OCI-LY3 (cell line): ENCODE measurements at regions not wholly inside any gene's neighbourhood (a gene's known extent, or its start where the extent isn't known, plus 50 kb on each side); places are given as distances from the start of the nearest gene placed in this dataset.
A peak's percentile ranks its signal among the peaks of the same experiment; 100 is the strongest.
"Not testable (repeated sequence)": the region's sequence is repeated elsewhere in the genome, so short reads cannot be mapped to it uniquely, and the experiment has no call there.

ENCODE experiments used
- H2AFZ ChIP-seq: fragments of 200-600, 300-600 bp; shearing (Covaris generic); 2 replicates; pipeline ENCODE4 v1.6.0; 2014; ENCODE audit warnings: antibody characterized with exemption, low read depth, low read length
- H3K27ac ChIP-seq: fragments of 200-600, 300-600 bp; sonication (generic); 2 replicates; pipeline ENCODE4 v1.5.1; 2014; ENCODE audit warnings: mild to moderate bottlenecking, low read length, moderate library complexity, mixed read lengths
- H3K27me3 ChIP-seq: fragments of 200-600, 300-600 bp; sonication (generic); 2 replicates; pipeline ENCODE4 v1.6.1; 2014; ENCODE audit warnings: low read depth, low read length, mixed read lengths
- H3K36me3 ChIP-seq: fragments of 200-600, 300-600 bp; sonication (generic); replicated peaks from 2 replicates; pipeline ENCODE3; 2014; ENCODE audit warnings: low read depth, low read length, mixed read lengths
- H3K4me1 ChIP-seq: fragments of 300-600, 200-600 bp; sonication (generic); 2 replicates; pipeline ENCODE4 v1.6.1; 2014; ENCODE audit warnings: low read length, mixed read lengths
- H3K4me2 ChIP-seq: fragments of 200-600, 300-600 bp; sonication (generic); 2 replicates; pipeline ENCODE4 v1.6.1; 2014; ENCODE audit warnings: low read length, mixed read lengths
- H3K4me3 ChIP-seq: fragments of 300-600, 200-600 bp; sonication (generic); 2 replicates; pipeline ENCODE4 v1.5.1; 2014; ENCODE audit warnings: antibody characterized with exemption, mild to moderate bottlenecking, low read length, moderate library complexity
- H3K79me2 ChIP-seq: fragments of 300-600, 200-600 bp; shearing (Covaris generic); 2 replicates; pipeline ENCODE4 v1.6.1; 2014; ENCODE audit warnings: mild to moderate bottlenecking, low read length, mixed read lengths
- H3K9ac ChIP-seq: fragments of 300-600, 200-600 bp; shearing (Covaris generic); 2 replicates; pipeline ENCODE4 v1.6.0; 2014; ENCODE audit warnings: mild to moderate bottlenecking, low read length, moderate library complexity
- H3K9me3 ChIP-seq: fragments of 200-600, 300-600 bp; shearing (Covaris generic); 2 replicates; pipeline ENCODE4 v1.6.1; 2014; ENCODE audit warnings: low read length, mixed read lengths; ENCODE audit not compliant: insufficient read depth
- H4K20me1 ChIP-seq: fragments of 200-600, 300-600 bp; sonication (generic); 2 replicates; pipeline ENCODE4 v1.6.1; 2016; ENCODE audit warnings: low read length, mixed read lengths; ENCODE audit not compliant: insufficient read depth

DNA sequence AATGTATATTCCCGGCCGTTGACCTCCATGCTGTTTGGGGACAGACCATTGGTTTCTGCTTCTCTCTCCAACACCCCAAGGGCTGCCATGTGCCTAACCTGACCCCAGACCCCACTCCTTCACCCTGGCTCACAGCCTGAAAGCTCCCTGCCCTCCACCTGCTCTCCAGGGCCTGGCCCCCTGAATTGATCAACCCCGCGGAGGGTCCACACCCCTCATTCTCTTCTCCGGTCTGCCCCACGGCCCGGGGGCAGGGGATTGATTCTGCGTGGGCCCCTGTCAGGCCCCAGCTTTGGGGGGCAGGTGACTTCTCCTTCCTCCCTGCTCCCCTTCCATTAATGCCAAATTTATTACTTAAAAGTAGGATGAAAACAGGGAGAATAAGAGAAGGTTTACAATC lies 113.3 kb downstream of the CRLF3 start:
- not testable (repeated sequence) for H3K36me3 ChIP-seq, H3K27ac ChIP-seq, H3K9ac ChIP-seq, H3K9me3 ChIP-seq, H3K4me1 ChIP-seq, H2AFZ ChIP-seq, H3K27me3 ChIP-seq
- Histone ChIP-seq H3K4me3 (peak overlapping the region; percentile 91; the same call in 1 of the 2 replicates), H3K4me2 (peak overlapping the region; percentile 76; the same call in 1 of the 2 replicates), H4K20me1 (peaks cover 32% of the 10 kb centered on the region), H3K79me2 (peaks cover 58% of the 10 kb centered on the region)

DNA sequence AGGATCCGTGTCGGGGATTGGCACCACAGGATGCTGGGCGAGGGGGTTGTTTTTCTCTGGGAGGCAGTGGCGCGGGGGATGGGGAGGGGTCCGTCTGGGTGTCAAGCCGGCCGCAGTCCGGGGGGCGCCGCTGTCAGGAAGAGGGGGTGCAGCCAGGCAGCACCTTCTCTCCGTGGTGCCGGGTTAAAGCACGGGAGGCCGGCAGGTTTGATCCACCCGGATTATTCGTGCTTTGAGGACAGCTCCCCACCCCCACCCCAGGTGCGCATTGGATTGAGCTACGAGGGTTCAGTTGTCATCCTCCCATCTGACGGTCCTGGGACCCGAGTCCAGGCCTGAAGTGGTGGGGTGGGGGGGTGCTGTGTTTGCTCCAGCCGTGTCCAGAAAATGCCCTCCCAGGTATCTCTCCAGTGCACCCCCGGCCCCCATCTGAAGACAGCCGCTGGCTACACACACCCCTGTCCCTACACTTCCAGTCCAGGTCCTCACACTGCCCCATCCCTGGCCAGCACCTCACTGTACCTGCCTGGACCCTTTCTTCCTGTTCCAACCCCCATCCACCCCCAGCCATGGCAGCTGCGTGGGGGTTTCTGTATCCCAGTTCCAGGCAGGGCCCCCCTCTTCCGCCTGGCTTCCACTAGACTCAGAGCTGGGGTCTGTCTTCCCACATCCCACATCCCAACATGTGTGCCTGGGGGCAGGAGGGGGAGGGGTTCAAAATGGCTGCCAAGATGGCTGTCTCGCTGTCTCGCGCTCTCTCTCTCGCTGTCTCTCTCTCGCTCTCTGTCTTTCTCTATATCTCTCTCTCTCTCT lies 114.0 kb downstream of the CRLF3 start:
- not testable (repeated sequence) for H3K9me3 ChIP-seq, H3K27me3 ChIP-seq, H3K36me3 ChIP-seq, H2AFZ ChIP-seq, H3K4me1 ChIP-seq, H3K27ac ChIP-seq
- H3K4me3 ChIP-seq = peak overlapping the region; percentile 91
- H4K20me1 ChIP-seq = peaks cover 32% of the 10 kb centered on the region
- peak overlapping the region; percentile 76 for H3K4me2 ChIP-seq
- peak overlapping the region; percentile 78 for H3K9ac ChIP-seq
- peaks cover 58% of the 10 kb centered on the region for H3K79me2 ChIP-seq

DNA sequence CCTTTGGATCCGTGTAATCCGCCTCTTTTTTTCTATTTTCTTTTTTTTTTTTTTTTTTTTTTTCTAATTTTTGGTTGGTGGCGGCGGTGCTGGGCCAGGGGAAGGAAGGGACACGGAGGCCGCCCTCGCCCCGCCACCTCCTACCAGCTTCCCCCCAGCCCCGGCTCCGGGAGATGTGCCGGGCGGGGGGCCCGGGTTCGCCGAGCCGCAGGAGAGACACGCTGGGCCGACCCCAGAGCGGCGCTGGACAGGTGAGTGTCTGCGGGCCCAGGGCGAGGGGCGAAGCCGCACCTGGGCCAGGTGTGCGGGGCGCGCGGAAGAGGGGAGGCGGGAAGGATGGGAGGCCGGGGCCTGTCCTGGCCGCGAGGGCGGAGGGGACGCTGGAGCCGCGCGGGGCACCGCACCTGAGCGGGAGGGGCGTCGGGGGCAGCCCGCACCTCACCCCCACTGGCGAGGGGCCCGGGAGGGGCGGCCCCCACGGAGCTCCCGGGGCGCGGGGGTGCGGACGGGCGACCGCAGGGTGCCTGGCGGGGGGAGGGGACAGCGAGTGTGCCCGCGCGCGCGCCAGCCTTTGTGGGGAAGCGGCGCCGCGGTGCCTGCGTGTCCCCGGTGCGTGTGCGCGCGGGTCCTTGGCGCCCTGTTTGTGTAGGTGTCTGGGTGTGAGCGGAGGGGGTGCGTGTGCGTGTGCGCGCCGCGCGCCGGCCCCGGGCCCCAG lies 114.8 kb downstream of the CRLF3 start:
- Histone ChIP-seq H3K27ac (0 out of 2 replicates have a peak overlapping the region, but pooled peaks have one; percentile 0), H4K20me1 (peaks cover 26% of the 10 kb centered on the region), H3K79me2 (peaks cover 51% of the 10 kb centered on the region), H3K9ac (peak overlapping the region; percentile 78), H3K4me2 (peak overlapping the region; percentile 76), H3K4me3 (peak overlapping the region; percentile 91)
- not testable (repeated sequence) for H3K9me3 ChIP-seq, H3K36me3 ChIP-seq, H3K4me1 ChIP-seq, H3K27me3 ChIP-seq, H2AFZ ChIP-seq

DNA sequence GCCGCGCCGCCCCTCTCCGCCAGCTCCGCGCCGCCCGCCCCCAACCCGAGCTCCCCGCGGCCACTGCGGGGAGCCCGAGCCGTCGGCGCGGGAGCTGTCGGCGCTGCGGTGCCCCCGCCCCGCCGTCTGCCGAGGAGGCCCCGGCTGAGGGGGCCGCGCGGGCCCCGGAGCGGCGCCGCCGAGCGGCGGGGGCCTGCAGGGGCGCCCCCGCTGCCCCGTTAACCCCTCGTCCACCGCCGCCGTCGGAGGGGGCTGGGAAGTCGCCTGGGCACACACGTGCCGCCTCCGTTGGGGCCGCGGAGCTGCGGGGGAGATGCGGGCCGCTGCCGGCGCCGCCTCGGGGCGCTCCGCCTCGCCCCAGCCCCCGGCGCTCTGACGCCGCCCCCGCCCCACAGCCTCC lies 115.4 kb downstream of the CRLF3 start:
- H3K36me3 ChIP-seq, H3K27ac ChIP-seq, H3K4me1 ChIP-seq, H2AFZ ChIP-seq, H3K27me3 ChIP-seq, H3K9me3 ChIP-seq: not testable (repeated sequence)
- Histone ChIP-seq H3K4me3 (peak overlapping the region; percentile 91), H4K20me1 (peaks cover 22% of the 10 kb centered on the region), H3K4me2 (peak overlapping the region; percentile 76; the same call in 1 of the 2 replicates), H3K9ac (peak overlapping the region; percentile 87), H3K79me2 (peaks cover 45% of the 10 kb centered on the region)

DNA sequence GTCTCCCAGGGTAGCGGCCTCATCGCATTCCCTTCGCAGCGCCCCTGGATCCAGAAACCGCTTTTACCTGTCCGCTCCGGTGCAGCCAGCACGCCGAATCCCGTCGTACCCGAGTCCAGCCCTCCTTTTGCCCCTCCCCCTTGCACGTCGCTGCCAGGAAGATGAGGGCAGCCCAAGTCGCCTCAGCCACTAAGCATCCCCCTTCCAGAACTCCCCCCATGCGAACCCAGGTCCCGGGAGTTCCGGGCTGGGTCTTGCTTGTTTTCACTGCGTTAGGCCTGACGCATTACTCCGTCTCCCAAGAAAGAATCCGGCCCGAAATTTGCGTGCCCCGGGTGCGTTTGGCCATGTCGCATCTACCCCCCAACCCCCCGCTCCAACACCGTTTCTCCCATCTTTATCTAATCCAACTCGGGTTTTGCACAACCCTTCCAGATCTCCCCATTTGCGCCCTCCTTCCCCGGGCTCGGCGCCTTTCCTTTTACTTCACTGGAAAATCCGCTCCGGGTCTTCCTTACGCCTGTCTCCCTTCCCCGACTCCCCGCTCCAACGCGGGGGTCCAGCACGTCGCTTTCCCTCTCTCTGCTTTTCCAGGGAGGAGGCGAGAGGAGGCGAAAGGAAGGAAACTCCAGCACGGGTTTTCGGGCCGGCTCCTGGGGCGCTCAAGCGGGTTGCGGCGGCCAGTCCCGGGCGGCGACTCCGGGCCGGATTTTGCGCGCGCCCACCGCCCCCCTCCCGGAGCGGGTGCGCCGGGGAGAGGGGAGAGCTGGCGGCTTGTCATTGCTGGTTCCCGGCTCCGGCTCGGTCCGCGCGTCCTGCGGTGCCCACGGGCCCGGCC lies 116.0 kb downstream of the CRLF3 start:
- not testable (repeated sequence) for H3K4me1 ChIP-seq, H3K27me3 ChIP-seq, H3K36me3 ChIP-seq, H3K9me3 ChIP-seq
- H2AFZ ChIP-seq = peak overlapping the region; percentile 81
- H3K79me2 ChIP-seq = peaks cover 40% of the 10 kb centered on the region
- H3K9ac ChIP-seq = peak overlapping the region; percentile 87
- H3K27ac ChIP-seq = peak overlapping the region; percentile 59
- H4K20me1 ChIP-seq = peaks cover 18% of the 10 kb centered on the region
- H3K4me3 ChIP-seq = peak overlapping the region; percentile 91
- H3K4me2 ChIP-seq = peak overlapping the region; percentile 87

DNA sequence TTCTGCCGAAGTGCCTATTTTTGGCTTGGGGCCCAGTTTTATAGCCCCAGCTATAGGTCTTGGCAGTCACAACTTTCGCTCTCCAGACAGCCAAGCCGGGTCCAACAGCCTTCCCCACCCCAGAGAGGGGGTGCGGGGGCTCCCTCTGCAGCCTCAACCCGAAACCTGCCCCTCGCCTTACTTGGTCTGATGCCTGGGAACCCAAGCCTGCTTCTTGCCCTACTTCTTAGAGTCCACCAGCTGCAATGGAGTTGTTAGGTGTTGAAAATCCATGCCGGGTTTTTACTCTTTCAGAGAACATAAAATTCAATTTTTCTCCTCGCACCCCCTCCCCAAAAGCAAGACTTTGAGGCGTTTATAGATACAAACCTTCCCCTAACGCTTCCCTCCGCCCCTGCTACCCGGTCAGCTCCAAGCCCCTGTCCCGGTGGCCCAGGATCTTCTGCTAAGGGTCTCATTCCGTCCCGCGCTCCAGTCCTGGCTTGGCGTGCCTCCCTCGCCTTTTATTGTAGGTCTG lies 116.7 kb downstream of the CRLF3 start:
- not testable (repeated sequence) for H3K36me3 ChIP-seq, H3K9me3 ChIP-seq, H3K27me3 ChIP-seq, H3K4me1 ChIP-seq
- H3K79me2 ChIP-seq = peaks cover 33% of the 10 kb centered on the region
- H2AFZ ChIP-seq = peak overlapping the region; percentile 81
- H3K4me3 ChIP-seq = peak overlapping the region; percentile 91
- peaks cover 14% of the 10 kb centered on the region for H4K20me1 ChIP-seq
- peak overlapping the region; percentile 87 for H3K9ac ChIP-seq
- peak overlapping the region; percentile 87 for H3K4me2 ChIP-seq
- H3K27ac ChIP-seq = peak overlapping the region; percentile 59; the same call in 1 of the 2 replicates

DNA sequence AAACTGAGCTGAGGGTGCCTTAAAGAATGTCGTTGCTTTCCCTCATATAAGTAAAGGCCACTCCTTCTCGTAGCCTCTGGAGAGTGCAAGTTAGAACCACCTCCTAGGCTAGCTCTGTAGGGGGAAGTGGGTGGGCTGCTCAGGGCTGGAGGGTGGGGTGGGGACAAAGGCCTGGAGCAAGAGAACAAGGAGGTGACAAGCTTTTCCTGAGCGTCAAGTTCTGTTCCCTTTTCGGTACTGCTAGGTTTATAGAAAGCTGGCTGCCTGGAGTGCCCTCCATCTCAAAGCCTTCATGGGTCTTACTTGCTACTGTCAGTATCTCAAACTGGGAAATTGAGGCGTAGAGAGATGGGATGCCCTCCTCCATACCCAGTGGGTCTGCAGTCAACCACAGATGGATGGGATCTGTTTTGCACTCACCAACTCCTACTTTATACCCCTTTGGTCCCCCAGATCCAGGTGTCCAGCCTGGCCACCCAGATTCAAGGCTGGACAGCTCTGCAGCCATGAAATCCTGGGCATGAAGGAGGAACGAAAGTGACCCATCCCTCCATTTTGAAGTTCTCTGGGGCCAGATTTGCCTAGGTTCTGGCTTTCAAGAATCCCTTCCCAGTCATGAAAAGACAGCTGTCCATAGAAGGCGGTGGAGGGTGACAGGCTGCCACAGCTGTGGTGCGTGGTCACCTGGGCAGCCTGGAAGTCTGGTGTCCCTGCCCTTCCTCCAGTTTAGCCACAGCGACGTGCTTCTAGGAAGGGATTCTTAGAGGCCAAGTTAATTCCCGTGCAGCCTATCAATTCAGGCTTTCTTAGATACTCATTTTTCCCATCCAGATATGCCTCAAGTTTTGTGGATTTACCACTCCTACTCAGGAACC lies 117.8 kb downstream of the CRLF3 start:
- H3K9ac ChIP-seq, H3K4me1 ChIP-seq, H4K20me1 ChIP-seq, H3K27me3 ChIP-seq, H3K4me3 ChIP-seq, H3K4me2 ChIP-seq, H3K36me3 ChIP-seq, H3K9me3 ChIP-seq, H3K27ac ChIP-seq, H2AFZ ChIP-seq: not testable (repeated sequence)
- peaks cover 23% of the 10 kb centered on the region for H3K79me2 ChIP-seq

DNA sequence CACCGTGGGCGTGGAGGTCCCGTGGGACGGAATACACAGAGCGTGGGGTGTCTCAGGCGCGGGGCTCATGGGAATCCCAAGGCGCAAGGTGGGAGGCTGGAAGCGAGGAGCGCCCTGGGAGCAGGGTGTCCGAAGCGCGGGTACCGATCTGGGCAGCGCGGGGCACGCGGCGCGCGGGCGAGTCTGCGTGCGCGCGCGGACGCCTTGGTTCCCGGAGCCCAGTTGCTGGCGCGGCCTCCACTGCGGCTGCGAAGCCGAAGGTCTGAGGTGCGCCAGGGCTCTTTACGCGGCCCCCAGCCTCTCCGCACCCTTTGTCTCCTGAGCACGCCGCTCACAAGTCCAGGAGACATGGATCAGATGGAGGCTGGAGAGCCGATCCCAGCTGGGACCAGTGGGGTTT lies 118.5 kb downstream of the CRLF3 start:
- H3K27me3 ChIP-seq, H3K4me2 ChIP-seq, H3K4me3 ChIP-seq: not testable (repeated sequence)

More for the DNA sequence above, 118.5 kb downstream of the CRLF3 start:
- H3K27ac ChIP-seq, H3K9me3 ChIP-seq, H4K20me1 ChIP-seq, H3K4me1 ChIP-seq, H2AFZ ChIP-seq, H3K36me3 ChIP-seq, H3K9ac ChIP-seq: not testable (repeated sequence)
- H3K79me2 ChIP-seq = peaks cover 16% of the 10 kb centered on the region
